ENCODE measurements at regions not wholly inside any gene's neighbourhood (a gene's known extent, or its start where the extent isn't known, plus 50 kb on each side); places are given as distances from the start of the nearest gene placed in this dataset.

DNA sequence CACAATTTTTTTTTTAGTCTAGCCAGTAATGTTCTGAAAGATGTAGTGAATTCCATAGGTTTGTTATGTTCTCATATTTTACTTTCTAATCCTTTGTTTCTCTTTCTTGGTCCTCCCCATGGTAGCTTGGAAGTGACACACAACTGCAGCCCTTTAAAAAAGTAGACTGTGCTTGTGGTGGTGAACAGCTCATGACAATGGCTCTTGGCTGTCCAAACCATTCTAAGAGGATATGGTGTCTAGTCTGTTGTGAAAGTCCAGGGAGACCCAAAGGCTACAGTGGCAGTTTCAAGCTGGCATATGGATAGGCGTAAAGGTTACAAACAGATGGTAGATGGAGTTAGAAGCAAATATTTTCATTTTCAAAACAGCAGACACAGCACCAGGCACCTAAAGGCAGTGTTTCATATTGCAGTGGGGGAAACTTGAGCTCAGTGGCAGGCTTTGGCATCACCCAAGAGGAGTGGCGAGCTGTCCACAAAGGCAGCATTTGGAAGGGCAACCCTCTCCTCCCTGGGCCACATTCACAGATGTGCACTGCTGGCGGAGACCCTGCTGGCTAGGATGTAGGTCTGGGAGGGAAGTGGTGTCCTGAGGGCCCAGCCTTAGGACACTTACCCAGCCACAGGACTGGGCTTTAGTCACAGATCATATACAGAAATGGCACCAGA lies 102.1 kb downstream of the DYRK2 start:
- H3K4me1 ChIP-seq (ENCODE audit: control insufficient read depth, insufficient read depth, low read length) = no peaks in the 10 kb centered on the region
- no peak overlapping the region for H3K4me3 ChIP-seq (ENCODE audit: low read depth, low read length)
- no peak overlapping the region for H3K27ac ChIP-seq (ENCODE audit: extremely low read depth, low read depth, low read length)
- CTCF ChIA-PET = no interaction called here
- POLR2A ChIA-PET = no interaction called here
- no peaks in the 10 kb centered on the region for H3K36me3 ChIP-seq (ENCODE audit: control insufficient read depth in 2 of 2, insufficient read depth in 1 of 2, low read length in 2 of 2)
- no peaks in the 10 kb centered on the region for H3K9me3 ChIP-seq (ENCODE audit: control insufficient read depth, insufficient read depth, low read depth, low read length)
- TF ChIP-seq, protein P1, sequence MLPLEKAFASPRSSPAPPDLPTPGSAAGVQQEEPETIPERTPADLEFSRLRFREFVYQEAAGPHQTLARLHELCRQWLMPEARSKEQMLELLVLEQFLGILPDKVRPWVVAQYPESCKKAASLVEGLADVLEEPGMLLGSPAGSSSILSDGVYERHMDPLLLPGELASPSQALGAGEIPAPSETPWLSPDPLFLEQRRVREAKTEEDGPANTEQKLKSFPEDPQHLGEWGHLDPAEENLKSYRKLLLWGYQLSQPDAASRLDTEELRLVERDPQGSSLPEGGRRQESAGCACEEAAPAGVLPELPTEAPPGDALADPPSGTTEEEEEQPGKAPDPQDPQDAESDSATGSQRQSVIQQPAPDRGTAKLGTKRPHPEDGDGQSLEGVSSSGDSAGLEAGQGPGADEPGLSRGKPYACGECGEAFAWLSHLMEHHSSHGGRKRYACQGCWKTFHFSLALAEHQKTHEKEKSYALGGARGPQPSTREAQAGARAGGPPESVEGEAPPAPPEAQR (tag by site-specific recombination; IDR thresholded peaks at IDR 0.05) = no peak
- TF ChIP-seq OVOL3 (tag by site-specific recombination; IDR thresholded peaks at IDR 0.05) = no peak

GRCh38 chr12:67751381-67751928 lies 102.9 kb downstream of the DYRK2 start:
- H3K36me3 ChIP-seq (ENCODE audit: control insufficient read depth in 2 of 2, insufficient read depth in 1 of 2, low read length in 2 of 2) = no peaks in the 10 kb centered on the region
- H3K27ac ChIP-seq (ENCODE audit: extremely low read depth, low read depth, low read length) = no peak overlapping the region
- no peak overlapping the region for H3K4me3 ChIP-seq (ENCODE audit: low read depth, low read length)
- no peaks in the 10 kb centered on the region for H3K9me3 ChIP-seq (ENCODE audit: control insufficient read depth, insufficient read depth, low read depth, low read length)
- ChIA-PET CTCF (no interaction called here), POLR2A (no interaction called here)
- no peaks in the 10 kb centered on the region for H3K4me1 ChIP-seq (ENCODE audit: control insufficient read depth, insufficient read depth, low read length)
- TF ChIP-seq ZNF747 (tag by site-specific recombination; IDR thresholded peaks at IDR 0.05) (no peak), ZNF324 (tag by site-specific recombination; IDR thresholded peaks at IDR 0.05) (no peak), ZNF214 (tag by site-specific recombination; IDR thresholded peaks at IDR 0.05; ENCODE audit: borderline replicate concordance) (no peak), ZNF398 (tag by site-specific recombination; IDR thresholded peaks at IDR 0.05) (no peak), ZNF184 (tag by site-specific recombination; IDR thresholded peaks at IDR 0.05) (no peak), ZNF24 (tag by site-specific recombination; IDR thresholded peaks at IDR 0.05) (no peak), ZNF366 (tag by site-specific recombination; conservative IDR thresholded peaks at IDR 0.05) (no peak)
- TF ChIP-seq, protein P2, sequence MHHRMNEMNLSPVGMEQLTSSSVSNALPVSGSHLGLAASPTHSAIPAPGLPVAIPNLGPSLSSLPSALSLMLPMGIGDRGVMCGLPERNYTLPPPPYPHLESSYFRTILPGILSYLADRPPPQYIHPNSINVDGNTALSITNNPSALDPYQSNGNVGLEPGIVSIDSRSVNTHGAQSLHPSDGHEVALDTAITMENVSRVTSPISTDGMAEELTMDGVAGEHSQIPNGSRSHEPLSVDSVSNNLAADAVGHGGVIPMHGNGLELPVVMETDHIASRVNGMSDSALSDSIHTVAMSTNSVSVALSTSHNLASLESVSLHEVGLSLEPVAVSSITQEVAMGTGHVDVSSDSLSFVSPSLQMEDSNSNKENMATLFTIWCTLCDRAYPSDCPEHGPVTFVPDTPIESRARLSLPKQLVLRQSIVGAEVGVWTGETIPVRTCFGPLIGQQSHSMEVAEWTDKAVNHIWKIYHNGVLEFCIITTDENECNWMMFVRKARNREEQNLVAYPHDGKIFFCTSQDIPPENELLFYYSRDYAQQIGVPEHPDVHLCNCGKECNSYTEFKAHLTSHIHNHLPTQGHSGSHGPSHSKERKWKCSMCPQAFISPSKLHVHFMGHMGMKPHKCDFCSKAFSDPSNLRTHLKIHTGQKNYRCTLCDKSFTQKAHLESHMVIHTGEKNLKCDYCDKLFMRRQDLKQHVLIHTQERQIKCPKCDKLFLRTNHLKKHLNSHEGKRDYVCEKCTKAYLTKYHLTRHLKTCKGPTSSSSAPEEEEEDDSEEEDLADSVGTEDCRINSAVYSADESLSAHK (tag by site-specific recombination; IDR thresholded peaks at IDR 0.05) = no peak

- no peaks in the 10 kb centered on the region for H3K36me3 ChIP-seq (ENCODE audit: control insufficient read depth in 2 of 2, insufficient read depth in 1 of 2, low read length in 2 of 2)
- no peak overlapping the region for H3K27ac ChIP-seq (ENCODE audit: extremely low read depth, low read depth, low read length)
- ChIA-PET CTCF (no interaction called here), POLR2A (no interaction called here)
- H3K9me3 ChIP-seq (ENCODE audit: control insufficient read depth, insufficient read depth, low read depth, low read length) = no peaks in the 10 kb centered on the region
- no peaks in the 10 kb centered on the region for H3K4me1 ChIP-seq (ENCODE audit: control insufficient read depth, insufficient read depth, low read length)
- no peak overlapping the region for H3K4me3 ChIP-seq (ENCODE audit: low read depth, low read length)
- TF ChIP-seq ZBTB48 (tag by site-specific recombination; IDR thresholded peaks at IDR 0.05) = no peak
- TF ChIP-seq ZNF626 (tag by site-specific recombination; IDR thresholded peaks at IDR 0.05) = no peak
- TF ChIP-seq ZNF133 (tag by site-specific recombination; IDR thresholded peaks at IDR 0.05) = no peak
- TF ChIP-seq BCL11B (tag by site-specific recombination; IDR thresholded peaks at IDR 0.05; ENCODE audit: low read depth) = no peak
- no peak for TF ChIP-seq ZNF555 (tag by site-specific recombination; conservative IDR thresholded peaks at IDR 0.05)
- TF ChIP-seq, protein P3, sequence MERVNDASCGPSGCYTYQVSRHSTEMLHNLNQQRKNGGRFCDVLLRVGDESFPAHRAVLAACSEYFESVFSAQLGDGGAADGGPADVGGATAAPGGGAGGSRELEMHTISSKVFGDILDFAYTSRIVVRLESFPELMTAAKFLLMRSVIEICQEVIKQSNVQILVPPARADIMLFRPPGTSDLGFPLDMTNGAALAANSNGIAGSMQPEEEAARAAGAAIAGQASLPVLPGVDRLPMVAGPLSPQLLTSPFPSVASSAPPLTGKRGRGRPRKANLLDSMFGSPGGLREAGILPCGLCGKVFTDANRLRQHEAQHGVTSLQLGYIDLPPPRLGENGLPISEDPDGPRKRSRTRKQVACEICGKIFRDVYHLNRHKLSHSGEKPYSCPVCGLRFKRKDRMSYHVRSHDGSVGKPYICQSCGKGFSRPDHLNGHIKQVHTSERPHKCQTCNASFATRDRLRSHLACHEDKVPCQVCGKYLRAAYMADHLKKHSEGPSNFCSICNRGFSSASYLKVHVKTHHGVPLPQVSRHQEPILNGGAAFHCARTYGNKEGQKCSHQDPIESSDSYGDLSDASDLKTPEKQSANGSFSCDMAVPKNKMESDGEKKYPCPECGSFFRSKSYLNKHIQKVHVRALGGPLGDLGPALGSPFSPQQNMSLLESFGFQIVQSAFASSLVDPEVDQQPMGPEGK (tag by site-specific recombination; IDR thresholded peaks at IDR 0.05) = no peak
- no peak for TF ChIP-seq ZNF239 (tag by site-specific recombination; IDR thresholded peaks at IDR 0.05)
- TF ChIP-seq ZBTB44 (tag by site-specific recombination; IDR thresholded peaks at IDR 0.05) = no peak
- no peak for TF ChIP-seq ZNF580 (tag by site-specific recombination; IDR thresholded peaks at IDR 0.05)
- TF ChIP-seq ZNF292 (tag by site-specific recombination; IDR thresholded peaks at IDR 0.05; ENCODE audit: borderline replicate concordance, low read depth) = no peak
- no peak for TF ChIP-seq ZBTB8A (tag by site-specific recombination; IDR thresholded peaks at IDR 0.05)
- TF ChIP-seq ZNF214 (tag by site-specific recombination; IDR thresholded peaks at IDR 0.05; ENCODE audit: borderline replicate concordance) = no peak
Measured at GRCh38 chr12:67752226-67752732, 103.7 kb downstream of the DYRK2 start.

Data from HEK293 (cell line).